HG02970 (cell line): ENCODE measurements at regions not wholly inside any gene's neighbourhood (a gene's known extent, or its start where the extent isn't known, plus 50 kb on each side); places are given as distances from the start of the nearest gene placed in this dataset.
"Not testable (repeated sequence)": the region's sequence is repeated elsewhere in the genome, so short reads cannot be mapped to it uniquely, and the experiment has no call there.

ENCODE experiments used
- ATAC-seq: cut with Tn5 transposase; IDR thresholded peaks from one replicate; pipeline ENCODE4 v1.9.1; 2021; ENCODE audit warnings: mild to moderate bottlenecking, moderate library complexity, moderate number of reproducible peaks; ENCODE audit not compliant: unreplicated experiment, low FRiP score

- no peak for ATAC-seq
These were observed 133.0 kb upstream of the PRR20G start for GRCh38 chr3:127420829-127421228.

GRCh38 chr3:127419641-127420553, 132.1 kb upstream of the PRR20G start:
- ATAC-seq: no peak

GRCh38 chr3:127419182-127419581, 131.3 kb upstream of the PRR20G start:
- ATAC-seq: no peak

- ATAC-seq: no peak
These were observed 130.8 kb upstream of the PRR20G start for GRCh38 chr3:127418560-127419147.

GRCh38 chr3:127417709-127418559, 130.1 kb upstream of the PRR20G start:
- ATAC-seq: no peak

- ATAC-seq: no peak
These were observed 126.0 kb upstream of the PRR20G start for GRCh38 chr3:127413871-127414270.

- no peak for ATAC-seq
These were observed 125.5 kb upstream of the PRR20G start for GRCh38 chr3:127413318-127413673.

- no peak for ATAC-seq
These were observed 124.9 kb upstream of the PRR20G start for GRCh38 chr3:127412578-127413317.

GRCh38 chr3:127411875-127412274, 124.0 kb upstream of the PRR20G start:
- ATAC-seq: not testable (repeated sequence)

- no peak for ATAC-seq
These were observed 123.4 kb upstream of the PRR20G start for GRCh38 chr3:127411083-127411727.

GRCh38 chr3:127410678-127411077, 122.8 kb upstream of the PRR20G start:
- ATAC-seq: no peak

- no peak for ATAC-seq
These were observed 122.3 kb upstream of the PRR20G start for GRCh38 chr3:127410137-127410488.

- no peak for ATAC-seq
These were observed 121.7 kb upstream of the PRR20G start for GRCh38 chr3:127409421-127410136.

GRCh38 chr3:127408684-127409420, 121.0 kb upstream of the PRR20G start:
- no peak for ATAC-seq

GRCh38 chr3:127408022-127408683, 120.3 kb upstream of the PRR20G start:
- ATAC-seq: no peak

- ATAC-seq: no peak
These were observed 119.4 kb upstream of the PRR20G start for GRCh38 chr3:127407026-127407939.
